ENCODE measurements at regions not wholly inside any gene's neighbourhood (a gene's known extent, or its start where the extent isn't known, plus 50 kb on each side); places are given as distances from the start of the nearest gene placed in this dataset.

GRCh38 chr13:68160466-68160865 lies 930.3 kb upstream of the PCDH9 start:
- TF ChIP-seq POLR2A (IDR thresholded peaks at IDR 0.05) (no peak), CTCF (IDR thresholded peaks at IDR 0.05) (no peak)

All from transverse colon (tissue), 3 donors.